K562 (cell line): ENCODE measurements at regions not wholly inside any gene's neighbourhood (a gene's known extent, or its start where the extent isn't known, plus 50 kb on each side); places are given as distances from the start of the nearest gene placed in this dataset.
A peak's percentile ranks its signal among the peaks of the same experiment; 100 is the strongest.

Experiments
- ATAC-seq: fragments of 200-7000 bp; cut with Tn5 transposase; 3 replicates; pipeline ENCODE4 v1.9.1; 2020; ENCODE audit warnings: moderate library complexity
- BruUV-seq: library from RNA; stranded (reverse); fragments of 400-500 nt; replicated peaks from 2 replicates; lab custom pipeline; 2021; lab: Mats Ljungman, UMichigan
- CTCF ChIA-PET: fragments of 300-600 bp; formaldehyde crosslinking; extraction: SDS; loops from one replicate; lab custom pipeline; 2021; ENCODE audit warnings: low intra/inter-chr PET ratio; lab: Yijun Ruan, JAX
- POLR2A ChIA-PET: fragments of 300-600, 350-650 bp; sonication (Branson Sonifier 250); formaldehyde crosslinking; extraction: SDS; loops from one replicate; lab custom pipeline; 2021; ENCODE audit warnings: antibody characterized with exemption, inconsistent platforms; lab: Yijun Ruan, JAX
- DNase-seq, 4 experiments: peaks; one replicate each; pipeline versions ENCODE4 v3.0.0 to v3.0.0-alpha.2; 2011 to 2018; ENCODE audit warnings: low spot score in 3 of 4, mixed read lengths in 3 of 4; ENCODE audit errors: extremely low read depth in 1 of 4
- FAIRE-seq: peaks from 2 replicates; lab custom pipeline; 2011; peaks lifted over from hg19 to GRCh38; lab: Jason Lieb, UNC
- H2AFZ ChIP-seq: 2 replicates; pipeline ENCODE4 v1.6.0; 2011; ENCODE audit warnings: low read depth, low read length, control low read depth, inconsistent platforms
- H3K27ac ChIP-seq: fragments of 200-600 bp; 3 replicates; pipeline ENCODE4 v1.8.0; 2011; ENCODE audit warnings: low read depth, mild to moderate bottlenecking, control low read depth, inconsistent platforms, low read length, moderate library complexity, mixed read lengths; ENCODE audit errors: extremely low read depth
- H3K27me3 ChIP-seq, 2 experiments: fragments of 300-600 bp in 1 of 2; 2 replicates in 1 of 2; 3 replicates in 1 of 2; pipeline versions ENCODE4 v1.6.0 to v1.8.0; 2011; ENCODE audit warnings: inconsistent platforms in 2 of 2, low read length in 2 of 2, mild to moderate bottlenecking in 1 of 2, mixed read lengths in 1 of 2, moderate library complexity in 1 of 2; ENCODE audit not compliant: control insufficient read depth in 2 of 2, insufficient read depth in 2 of 2
- H3K36me3 ChIP-seq: fragments of 300-600 bp; 3 replicates; pipeline ENCODE4 v1.8.0; 2011; ENCODE audit warnings: mild to moderate bottlenecking, low read length, inconsistent platforms; ENCODE audit not compliant: control insufficient read depth, insufficient read depth
- H3K4me1 ChIP-seq, 2 experiments: fragments of 200-600 bp in 1 of 2; replicated peaks in 1 of 2; 2 replicates in 1 of 2; 3 replicates in 1 of 2; pipeline versions ENCODE4 v1.5.1 to v1.8.0; 2011; ENCODE audit warnings: inconsistent platforms in 2 of 2, low read length in 2 of 2, mild to moderate bottlenecking in 1 of 2, mixed read lengths in 1 of 2, moderate library complexity in 1 of 2; ENCODE audit not compliant: control insufficient read depth in 2 of 2, insufficient read depth in 2 of 2
- H3K4me2 ChIP-seq: 2 replicates; pipeline ENCODE4 v1.6.1; 2011; ENCODE audit warnings: low read length, control low read depth, inconsistent platforms, mixed read lengths; ENCODE audit not compliant: insufficient read depth
- H3K4me3 ChIP-seq: fragments of 200-600 bp; sonication (generic), shearing (Covaris generic); 2 replicates; pipeline ENCODE4 v1.5.1; 2016; ENCODE audit warnings: control low read depth, inconsistent platforms
- H3K79me2 ChIP-seq: fragments of 200-600 bp; 3 replicates; pipeline ENCODE4 v1.8.0; 2011; ENCODE audit warnings: low read length, inconsistent platforms; ENCODE audit not compliant: control insufficient read depth, insufficient read depth
- H3K9ac ChIP-seq, 2 experiments: 2 replicates each; pipeline versions ENCODE4 v1.6.0 to v1.6.1; 2011; ENCODE audit warnings: low read depth in 2 of 2, low read length in 2 of 2, control low read depth in 1 of 2, inconsistent platforms in 1 of 2, mild to moderate bottlenecking in 1 of 2, mixed read lengths in 1 of 2; ENCODE audit not compliant: insufficient read depth in 1 of 2
- H3K9me1 ChIP-seq: one replicate; pipeline ENCODE4 v1.6.0; 2011; ENCODE audit warnings: inconsistent platforms, mild to moderate bottlenecking, low read length, moderate library complexity; ENCODE audit not compliant: control insufficient read depth, insufficient read depth
- H3K9me3 ChIP-seq: replicated peaks from 2 replicates; pipeline ENCODE4 v1.5.1; 2011; ENCODE audit warnings: low read depth, low read length, inconsistent platforms; ENCODE audit not compliant: control insufficient read depth, insufficient read depth
- H4K20me1 ChIP-seq: replicated peaks from 2 replicates; pipeline ENCODE4 v1.6.1; 2011; ENCODE audit warnings: low read length, inconsistent platforms, mixed read lengths; ENCODE audit not compliant: control insufficient read depth, insufficient read depth
- CEBPG ChIP-seq, 3 experiments: fragments of 200-800 bp in 1 of 3; sonication (Bioruptor generic) in 1 of 3; sonication (generic) in 1 of 3; formaldehyde crosslinking in 1 of 3; IDR thresholded peaks in 2 of 3; conservative IDR thresholded peaks in 1 of 3; 2 replicates each; pipeline versions ENCODE4 v1.6.1 to v1.8.0; 2016 to 2022; ENCODE audit warnings: missing compliant biosample characterization in 2 of 3, missing genetic modification characterization in 2 of 3, mild to moderate bottlenecking in 1 of 3, missing genetic modification reagents in 1 of 3
- SPI1 ChIP-seq: IDR thresholded peaks from 2 replicates; pipeline ENCODE4 v1.6.1; 2011; ENCODE audit warnings: low read depth, low read length, control low read depth, borderline replicate concordance
- WGBS: fragments of 100-300 bp; shearing (Covaris generic); methylation state at CpG from one replicate; pipeline ENCODE4 v1.1.6; 2016; ENCODE audit warnings: low coverage, mixed read lengths; ENCODE audit not compliant: insufficient coverage; ENCODE audit errors: missing lambda C conversion rate; 5-methylcytosine and 5-hydroxymethylcytosine counted together
- in situ Hi-C: fragments of 300-500 bp; cut with MboI; formaldehyde crosslinking; loops from 4 replicates; pipeline ENCODE4 v1.15.0; 2018; ENCODE audit warnings: inconsistent platforms, mixed read lengths
- intact Hi-C: fragments of 100-400 bp; cut with micrococcal nuclease; formaldehyde crosslinking; loops from 2 replicates; pipeline ENCODE4 v1.14.2; 2022
- TF ChIP-seq, protein P1 (sequence below): fragments of 450-650 bp; IDR thresholded peaks from 2 replicates; pipeline ENCODE4 v1.6.1; 2017; ENCODE audit warnings: mild to moderate bottlenecking, moderate library complexity
- TF ChIP-seq, protein P2 (sequence below): fragments of 450-650 bp; formaldehyde crosslinking; IDR thresholded peaks from 2 replicates; pipeline ENCODE4 v1.4.0; 2022; ENCODE audit warnings: missing genetic modification characterization

DNA sequence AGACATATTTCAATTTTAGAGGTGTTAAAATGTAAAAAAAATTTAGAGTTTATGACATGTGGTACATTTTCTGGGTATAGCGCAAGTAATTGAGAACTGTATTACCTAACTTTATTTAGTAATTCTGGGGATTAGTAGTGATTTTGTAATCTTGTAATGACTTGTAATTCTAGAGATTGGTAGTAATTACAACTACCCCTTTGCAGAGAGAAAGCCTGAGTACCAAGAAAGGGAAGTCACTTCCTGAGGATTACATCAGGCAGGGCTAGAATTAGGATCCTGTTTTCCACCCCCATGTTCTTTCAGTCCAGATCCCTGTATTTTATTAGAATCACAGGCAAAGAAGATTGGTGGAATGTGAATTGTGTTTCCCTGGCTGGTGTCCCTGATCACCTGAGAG lies 274.9 kb downstream of the KCNRG start:
- Histone ChIP-seq H3K9ac (no peak overlapping the region), H3K4me3 (no peak overlapping the region), H3K4me1 (no peaks in the 10 kb centered on the region), H3K36me3 (no peaks in the 10 kb centered on the region), H4K20me1 (no peaks in the 10 kb centered on the region), H3K9me1 (no peaks in the 10 kb centered on the region), H3K4me2 (no peak overlapping the region), H3K27me3 (no peaks in the 10 kb centered on the region), H3K9me3 (no peaks in the 10 kb centered on the region), H3K79me2 (no peaks in the 10 kb centered on the region), H2AFZ (no peak overlapping the region), H3K27ac (no peak overlapping the region)
- TF ChIP-seq, protein P1, sequence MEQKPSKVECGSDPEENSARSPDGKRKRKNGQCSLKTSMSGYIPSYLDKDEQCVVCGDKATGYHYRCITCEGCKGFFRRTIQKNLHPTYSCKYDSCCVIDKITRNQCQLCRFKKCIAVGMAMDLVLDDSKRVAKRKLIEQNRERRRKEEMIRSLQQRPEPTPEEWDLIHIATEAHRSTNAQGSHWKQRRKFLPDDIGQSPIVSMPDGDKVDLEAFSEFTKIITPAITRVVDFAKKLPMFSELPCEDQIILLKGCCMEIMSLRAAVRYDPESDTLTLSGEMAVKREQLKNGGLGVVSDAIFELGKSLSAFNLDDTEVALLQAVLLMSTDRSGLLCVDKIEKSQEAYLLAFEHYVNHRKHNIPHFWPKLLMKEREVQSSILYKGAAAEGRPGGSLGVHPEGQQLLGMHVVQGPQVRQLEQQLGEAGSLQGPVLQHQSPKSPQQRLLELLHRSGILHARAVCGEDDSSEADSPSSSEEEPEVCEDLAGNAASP: no peak
- TF ChIP-seq, protein P2, sequence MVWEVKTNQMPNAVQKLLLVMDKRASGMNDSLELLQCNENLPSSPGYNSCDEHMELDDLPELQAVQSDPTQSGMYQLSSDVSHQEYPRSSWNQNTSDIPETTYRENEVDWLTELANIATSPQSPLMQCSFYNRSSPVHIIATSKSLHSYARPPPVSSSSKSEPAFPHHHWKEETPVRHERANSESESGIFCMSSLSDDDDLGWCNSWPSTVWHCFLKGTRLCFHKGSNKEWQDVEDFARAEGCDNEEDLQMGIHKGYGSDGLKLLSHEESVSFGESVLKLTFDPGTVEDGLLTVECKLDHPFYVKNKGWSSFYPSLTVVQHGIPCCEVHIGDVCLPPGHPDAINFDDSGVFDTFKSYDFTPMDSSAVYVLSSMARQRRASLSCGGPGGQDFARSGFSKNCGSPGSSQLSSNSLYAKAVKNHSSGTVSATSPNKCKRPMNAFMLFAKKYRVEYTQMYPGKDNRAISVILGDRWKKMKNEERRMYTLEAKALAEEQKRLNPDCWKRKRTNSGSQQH (CRISPR knock-in tag): no peak
- no peak for TF ChIP-seq CEBPG (CRISPR knock-in tag; IDR thresholded peaks at IDR 0.05)
- TF ChIP-seq CEBPG (tag; conservative IDR thresholded peaks at IDR 0.05 in 1 of 2, IDR thresholded peaks at IDR 0.05 in 1 of 2): 0 out of 4 replicates have a peak, but pooled peaks of 1 of the 2 experiments have one; percentile 14
- TF ChIP-seq SPI1: peak; percentile 13; the same call in 1 of the 2 replicates
- WGBS: 100% methylated on average over 1 of the region's 1 CpG
- no TSS peak for BruUV-seq
- intact Hi-C loops: no loop called here
- in situ Hi-C loops: no loop called here
- ChIA-PET POLR2A (interaction anchor here (0.6 to 1.0 kb wide), 3 partner anchors 10 to 344 kb away, joined by 3 to 4 read pairs (median 3); no protein-coding TSS in a partner anchor), CTCF (no interaction called here)
- ATAC-seq (no peak), FAIRE-seq (no peak), DNase-seq (no peak)
